HCT116 (cell line): ENCODE measurements at regions not wholly inside any gene's neighbourhood (a gene's known extent, or its start where the extent isn't known, plus 50 kb on each side); places are given as distances from the start of the nearest gene placed in this dataset.

ENCODE experiments used
- ATAC-seq: fragments of 200-7000 bp; cut with Tn5 transposase; 2 replicates; pipeline ENCODE4 v1.9.1; 2020; ENCODE audit warnings: mild to moderate bottlenecking, moderate library complexity
- BruUV-seq: library from RNA; stranded (reverse); fragments of 400-500 nt; replicated peaks from 2 replicates; lab custom pipeline; 2021; lab: Mats Ljungman, UMichigan
- CTCF ChIA-PET: fragments of 300-600 bp; sonication (Branson Sonifier 250); formaldehyde crosslinking; loops from one replicate; lab custom pipeline; 2021; ENCODE audit warnings: antibody characterized with exemption; lab: Charles Lee
- POLR2A ChIA-PET: fragments of 300-600, 350-600 bp; sonication (Branson Sonifier 250); formaldehyde crosslinking; loops from one replicate; lab custom pipeline; 2021; ENCODE audit warnings: antibody characterized with exemption; lab: Charles Lee
- RAD21 ChIA-PET, 2 experiments: fragments of 300-600 bp; sonication (Branson Sonifier 250); formaldehyde crosslinking; loops; one replicate each; lab custom pipeline; 2023; ENCODE audit warnings: low total read pairs in 2 of 2; ENCODE audit not compliant: uncharacterized antibody in 2 of 2, unreplicated experiment in 2 of 2, low non-redundant PET in 1 of 2; lab: Charles Lee
- DNase-seq: peaks from one replicate; pipeline ENCODE4 v3.0.0-alpha.2; 2010; ENCODE audit warnings: low read depth, low spot score
- H2AFZ ChIP-seq: fragments of 200-600 bp; shearing (Covaris generic), sonication (generic); 2 replicates; pipeline ENCODE4 v1.6.1; 2017; ENCODE audit warnings: low read depth, mixed run types, mixed read lengths, antibody characterized with exemption, low read length; ENCODE audit not compliant: poor library complexity, severe bottlenecking
- H3K27ac ChIP-seq: 2 replicates; pipeline ENCODE4 v1.5.1; 2012; ENCODE audit warnings: low read depth, low read length
- H3K27me3 ChIP-seq: fragments of 200-600 bp; sonication (generic); 2 replicates; pipeline ENCODE4 v1.6.1; 2016; ENCODE audit warnings: mixed run types, low read length, mixed read lengths; ENCODE audit not compliant: insufficient read depth
- H3K36me3 ChIP-seq, 2 experiments: fragments of 200-500 bp in 1 of 2; fragments of 200-600 bp in 1 of 2; sonication (Bioruptor generic) in 1 of 2; sonication (generic) in 1 of 2; 2 replicates each; pipeline versions ENCODE4 v1.5.1 to v1.6.1; 2014 to 2016; ENCODE audit warnings: low read length in 2 of 2, inconsistent platforms in 1 of 2, mixed read lengths in 1 of 2, mixed run types in 1 of 2; ENCODE audit not compliant: insufficient read depth in 2 of 2, control insufficient read depth in 1 of 2
- H3K4me1 ChIP-seq, 2 experiments: fragments of 200-600 bp in 1 of 2; sonication (generic) in 1 of 2; 2 replicates each; pipeline versions ENCODE4 v1.5.1 to v1.6.1; 2012 to 2017; ENCODE audit warnings: low read length in 2 of 2, inconsistent platforms in 1 of 2, mild to moderate bottlenecking in 1 of 2, mixed read lengths in 1 of 2, mixed run types in 1 of 2, moderate library complexity in 1 of 2; ENCODE audit not compliant: insufficient read depth in 2 of 2, control insufficient read depth in 1 of 2
- H3K4me2 ChIP-seq: fragments of 200-600 bp; sonication (generic); 2 replicates; pipeline ENCODE4 v1.6.1; 2017; ENCODE audit warnings: mixed run types, low read length, mixed read lengths
- H3K4me3 ChIP-seq, 2 experiments: fragments of 200-600 bp in 1 of 2; sonication (generic) in 1 of 2; replicated peaks in 1 of 2; 2 replicates each; pipeline ENCODE4 v1.5.1; 2011 to 2016; ENCODE audit warnings: low read length in 2 of 2, control low read depth in 1 of 2, low read depth in 1 of 2, mild to moderate bottlenecking in 1 of 2, mixed read lengths in 1 of 2, mixed run types in 1 of 2
- H3K79me2 ChIP-seq: fragments of 200-600 bp; sonication (generic); 2 replicates; pipeline ENCODE4 v1.6.1; 2017; ENCODE audit warnings: mild to moderate bottlenecking, mixed run types, low read length, moderate library complexity, mixed read lengths; ENCODE audit not compliant: insufficient read depth
- H3K9ac ChIP-seq: fragments of 200-600 bp; sonication (generic); 2 replicates; pipeline ENCODE4 v1.6.1; 2016; ENCODE audit warnings: low read length, mixed read lengths
- H3K9me2 ChIP-seq: fragments of 200-600 bp; sonication (generic), shearing (Covaris generic); 2 replicates; pipeline ENCODE4 v1.6.1; 2017; ENCODE audit warnings: mixed run types, mild to moderate bottlenecking, moderate library complexity; ENCODE audit not compliant: insufficient read depth
- H3K9me3 ChIP-seq, 2 experiments: fragments of 200-500 bp in 1 of 2; fragments of 200-600 bp in 1 of 2; sonication (Bioruptor generic) in 1 of 2; sonication (generic) in 1 of 2; 2 replicates each; pipeline ENCODE4 v1.6.1; 2014 to 2017; ENCODE audit warnings: low read length in 2 of 2, mixed read lengths in 2 of 2, inconsistent platforms in 1 of 2, low read depth in 1 of 2, mild to moderate bottlenecking in 1 of 2, mixed run types in 1 of 2, moderate library complexity in 1 of 2; ENCODE audit not compliant: control insufficient read depth in 1 of 2, insufficient read depth in 1 of 2
- H4K20me1 ChIP-seq: fragments of 200-600 bp; sonication (generic), shearing (Covaris generic); 2 replicates; pipeline ENCODE4 v1.6.1; 2017; ENCODE audit warnings: mixed run types, mild to moderate bottlenecking, moderate library complexity; ENCODE audit not compliant: insufficient read depth
- CBX3 ChIP-seq: IDR thresholded peaks from 2 replicates; pipeline ENCODE4 v1.6.1; 2012; ENCODE audit warnings: low read depth
- EGR1 ChIP-seq: IDR thresholded peaks from 2 replicates; pipeline ENCODE4 v1.6.1; 2012; ENCODE audit warnings: low read depth
- EZH2phosphoT487 ChIP-seq: fragments of 200-600 bp; IDR thresholded peaks from 2 replicates; pipeline ENCODE4 v1.6.1; 2018; ENCODE audit warnings: antibody characterized with exemption, borderline replicate concordance
- POLR2AphosphoS5 ChIP-seq: IDR thresholded peaks from 2 replicates; pipeline ENCODE4 v1.6.1; 2011; ENCODE audit warnings: mild to moderate bottlenecking, low read depth, low read length, moderate library complexity
- RAD21 ChIP-seq: IDR thresholded peaks from 2 replicates; pipeline ENCODE4 v1.6.1; 2012; ENCODE audit warnings: low read depth, mild to moderate bottlenecking
- SRF ChIP-seq: IDR thresholded peaks from 2 replicates; pipeline ENCODE4 v1.6.1; 2012; ENCODE audit warnings: low read depth
- TCF7L2 ChIP-seq: IDR thresholded peaks from 2 replicates; pipeline ENCODE4 v1.7.0; 2011; ENCODE audit warnings: borderline replicate concordance, inconsistent platforms; ENCODE audit not compliant: insufficient read depth, insufficient read length; ENCODE audit errors: extremely low read depth
- YY1 ChIP-seq: IDR thresholded peaks from 2 replicates; pipeline ENCODE4 v1.6.1; 2011; ENCODE audit warnings: low read length, low read depth, moderate library complexity, mild to moderate bottlenecking; ENCODE audit not compliant: insufficient replicate concordance; ENCODE audit errors: extremely low read depth
- ZFX ChIP-seq: fragments of 450-650 bp; IDR thresholded peaks from 2 replicates; pipeline ENCODE4 v1.6.1; 2017
- ZNF274 ChIP-seq: fragments of 200-500 bp; sonication (Bioruptor generic); IDR thresholded peaks from 2 replicates; pipeline ENCODE4 v1.6.1; 2014; ENCODE audit warnings: mild to moderate bottlenecking, low read depth, low read length, inconsistent platforms
- intact Hi-C: fragments of 100-400 bp; cut with micrococcal nuclease; formaldehyde crosslinking; loops from 2 replicates; pipeline ENCODE4 v1.10.0; 2022
- TF ChIP-seq, protein P1 (sequence below): IDR thresholded peaks from 2 replicates; pipeline ENCODE4 v1.6.1; 2012

DNA sequence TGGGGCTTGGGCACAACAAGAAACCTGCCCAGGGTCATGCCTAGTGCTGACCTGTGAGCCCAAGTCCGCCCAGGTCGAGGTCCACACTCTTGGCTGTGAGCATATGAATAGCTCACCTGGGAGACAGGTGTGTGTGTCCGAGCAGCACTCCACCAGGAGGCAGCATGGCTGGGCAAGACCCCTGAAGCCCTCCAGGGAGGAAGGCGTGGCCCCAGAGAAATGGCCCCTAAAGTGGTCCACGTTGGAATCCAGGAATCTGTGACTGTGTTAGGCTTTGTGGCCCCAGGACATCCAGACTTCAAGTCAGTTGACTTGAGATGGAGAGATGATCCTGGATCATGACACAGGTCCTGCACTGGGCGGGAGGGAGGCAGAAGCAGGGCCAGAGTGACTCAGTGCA is 138.8 kb downstream of the CPZ start:
- POLR2A ChIA-PET: no interaction called here
- Histone ChIP-seq H3K79me2 (no peaks in the 10 kb centered on the region), H3K4me2 (no peak overlapping the region), H3K4me3 (no peak overlapping the region), H3K27ac (no peak overlapping the region), H4K20me1 (no peaks in the 10 kb centered on the region), H3K36me3 (no peaks in the 10 kb centered on the region), H2AFZ (no peak overlapping the region), H3K9me3 (0 out of 4 replicates have a peak, but pooled peaks cover 0 to 4% of the 10 kb centered on the region in 2 experiments), H3K9ac (no peak overlapping the region), H3K9me2 (no peaks in the 10 kb centered on the region), H3K4me1 (no peaks in the 10 kb centered on the region), H3K27me3 (no peaks in the 10 kb centered on the region)
- BruUV-seq: no TSS peak
- intact Hi-C loops: no loop called here
- no peak for DNase-seq
- TF ChIP-seq, protein P1, sequence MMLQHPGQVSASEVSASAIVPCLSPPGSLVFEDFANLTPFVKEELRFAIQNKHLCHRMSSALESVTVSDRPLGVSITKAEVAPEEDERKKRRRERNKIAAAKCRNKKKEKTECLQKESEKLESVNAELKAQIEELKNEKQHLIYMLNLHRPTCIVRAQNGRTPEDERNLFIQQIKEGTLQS: no peak
- TF ChIP-seq EGR1: no peak
- no peak for TF ChIP-seq ZFX
- TF ChIP-seq SRF: no peak
- TF ChIP-seq RAD21: no peak
- TF ChIP-seq YY1: no peak
- no peak for ATAC-seq
- CTCF ChIA-PET: no interaction called here
- RAD21 ChIA-PET: no interaction called here

DNA sequence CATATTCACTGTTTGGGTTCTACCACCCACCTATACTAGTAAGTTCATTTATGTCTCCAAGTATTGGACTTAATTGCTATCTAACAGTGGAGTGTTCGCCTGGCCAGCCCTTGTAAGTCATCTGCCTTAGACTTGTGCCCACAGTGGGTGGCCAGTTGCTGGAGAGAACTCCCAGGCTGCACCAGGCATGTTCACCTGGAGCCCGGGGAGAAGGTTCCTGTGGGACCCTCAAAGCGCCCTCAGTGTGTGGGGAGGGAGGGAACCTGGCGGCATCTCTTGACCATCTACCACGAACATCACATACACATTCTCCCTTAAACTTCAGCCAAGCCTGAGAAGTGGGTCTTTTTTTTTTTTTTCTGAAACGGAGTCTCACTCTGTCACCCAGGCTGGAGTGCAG is 138.1 kb downstream of the CPZ start:
- Histone ChIP-seq H2AFZ (no peak overlapping the region), H4K20me1 (no peaks in the 10 kb centered on the region), H3K27ac (no peak overlapping the region), H3K36me3 (no peaks in the 10 kb centered on the region), H3K79me2 (no peaks in the 10 kb centered on the region), H3K4me2 (no peak overlapping the region), H3K4me1 (no peaks in the 10 kb centered on the region), H3K9me3 (0 out of 4 replicates have a peak, but pooled peaks cover 0 to 4% of the 10 kb centered on the region in 2 experiments), H3K27me3 (no peaks in the 10 kb centered on the region), H3K9me2 (no peaks in the 10 kb centered on the region), H3K4me3 (no peak overlapping the region), H3K9ac (no peak overlapping the region)
- no peak for DNase-seq
- ChIA-PET CTCF (no interaction called here), POLR2A (no interaction called here), RAD21 (no interaction called here)
- ATAC-seq: no peak
- TF ChIP-seq POLR2AphosphoS5 (no peak), ZNF274 (no peak), RAD21 (no peak), EZH2phosphoT487 (no peak), TCF7L2 (no peak), CBX3 (no peak), EGR1 (no peak), YY1 (no peak)
- TF ChIP-seq, protein P1: no peak
- BruUV-seq: no TSS peak
- intact Hi-C loops: no loop called here
